ENCODE measurements at regions not wholly inside any gene's neighbourhood (a gene's known extent, or its start where the extent isn't known, plus 50 kb on each side); places are given as distances from the start of the nearest gene placed in this dataset.

DNA sequence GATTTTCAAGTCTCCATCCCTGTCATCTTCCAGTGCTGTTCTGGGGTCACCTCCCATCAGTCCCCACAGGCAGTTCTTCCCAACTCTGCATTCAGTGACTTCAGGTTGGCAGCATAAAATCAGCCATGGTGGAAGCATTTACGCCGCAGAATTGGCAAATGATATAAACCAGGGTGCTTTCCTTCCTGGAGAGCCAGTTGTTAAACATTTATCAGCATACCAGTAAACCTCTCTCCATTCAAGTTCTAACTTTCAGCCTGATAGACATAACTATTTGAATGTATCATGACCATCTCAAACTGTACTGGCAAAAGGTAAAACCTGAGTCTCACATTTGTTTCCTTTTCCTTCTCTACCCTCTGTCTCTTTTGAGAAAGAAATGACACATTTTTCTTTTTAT lies 69.7 kb upstream of the ITPRID1 start:
- TF ChIP-seq, protein P1, sequence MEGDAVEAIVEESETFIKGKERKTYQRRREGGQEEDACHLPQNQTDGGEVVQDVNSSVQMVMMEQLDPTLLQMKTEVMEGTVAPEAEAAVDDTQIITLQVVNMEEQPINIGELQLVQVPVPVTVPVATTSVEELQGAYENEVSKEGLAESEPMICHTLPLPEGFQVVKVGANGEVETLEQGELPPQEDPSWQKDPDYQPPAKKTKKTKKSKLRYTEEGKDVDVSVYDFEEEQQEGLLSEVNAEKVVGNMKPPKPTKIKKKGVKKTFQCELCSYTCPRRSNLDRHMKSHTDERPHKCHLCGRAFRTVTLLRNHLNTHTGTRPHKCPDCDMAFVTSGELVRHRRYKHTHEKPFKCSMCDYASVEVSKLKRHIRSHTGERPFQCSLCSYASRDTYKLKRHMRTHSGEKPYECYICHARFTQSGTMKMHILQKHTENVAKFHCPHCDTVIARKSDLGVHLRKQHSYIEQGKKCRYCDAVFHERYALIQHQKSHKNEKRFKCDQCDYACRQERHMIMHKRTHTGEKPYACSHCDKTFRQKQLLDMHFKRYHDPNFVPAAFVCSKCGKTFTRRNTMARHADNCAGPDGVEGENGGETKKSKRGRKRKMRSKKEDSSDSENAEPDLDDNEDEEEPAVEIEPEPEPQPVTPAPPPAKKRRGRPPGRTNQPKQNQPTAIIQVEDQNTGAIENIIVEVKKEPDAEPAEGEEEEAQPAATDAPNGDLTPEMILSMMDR (IDR thresholded peaks at IDR 0.05), result no peak
- TF ChIP-seq ZFX (IDR thresholded peaks at IDR 0.05; ENCODE audit: borderline replicate concordance), result no peak

Measured in 22Rv1 (cell line).